ENCODE measurements at regions not wholly inside any gene's neighbourhood (a gene's known extent, or its start where the extent isn't known, plus 50 kb on each side); places are given as distances from the start of the nearest gene placed in this dataset.

- no peak overlapping the region for H3K4me3 ChIP-seq
- H3K9me3 ChIP-seq: no peaks in the 10 kb centered on the region
- H3K27ac ChIP-seq: no peak overlapping the region
- no peaks in the 10 kb centered on the region for H3K4me1 ChIP-seq
- H3K27me3 ChIP-seq: no peaks in the 10 kb centered on the region
- no peak for TF ChIP-seq CTCF (IDR thresholded peaks at IDR 0.05)
- H3K36me3 ChIP-seq: no peaks in the 10 kb centered on the region
- intact Hi-C loops (cut with DNase I; ENCODE audit: low total_unique reads): no loop called here
- no peak for DNase-seq
Measured at GRCh38 chr5:24864244-24864643, 219.5 kb upstream of the CDH10 start.

DNA sequence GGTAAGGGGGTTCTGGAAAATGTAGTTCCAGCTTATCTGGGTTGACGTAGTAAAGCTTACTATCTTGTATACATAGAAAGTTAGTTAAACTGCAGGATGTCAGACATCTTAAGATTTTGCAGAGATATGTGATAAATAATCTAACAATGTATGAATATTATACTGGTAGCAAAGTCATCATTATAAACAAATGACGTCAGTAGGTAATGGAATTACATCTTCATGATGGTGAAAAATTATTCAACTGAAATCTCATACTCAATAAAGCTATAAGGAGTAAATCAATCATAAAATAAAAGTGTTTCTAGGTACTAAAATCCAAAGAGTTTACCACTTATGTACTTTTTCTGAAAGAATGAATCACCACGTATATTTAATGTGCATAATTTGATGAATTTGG, 217.3 kb upstream of the CDH10 start:
- TF ChIP-seq CTCF (IDR thresholded peaks at IDR 0.05): no peak
- no peak overlapping the region for H3K4me3 ChIP-seq
- H3K9me3 ChIP-seq: no peaks in the 10 kb centered on the region
- no peaks in the 10 kb centered on the region for H3K4me1 ChIP-seq
- intact Hi-C loops (cut with DNase I; ENCODE audit: low total_unique reads): no loop called here
- H3K27ac ChIP-seq: no peak overlapping the region
- DNase-seq: no peak
- H3K36me3 ChIP-seq: no peaks in the 10 kb centered on the region
- H3K27me3 ChIP-seq: no peaks in the 10 kb centered on the region

DNA sequence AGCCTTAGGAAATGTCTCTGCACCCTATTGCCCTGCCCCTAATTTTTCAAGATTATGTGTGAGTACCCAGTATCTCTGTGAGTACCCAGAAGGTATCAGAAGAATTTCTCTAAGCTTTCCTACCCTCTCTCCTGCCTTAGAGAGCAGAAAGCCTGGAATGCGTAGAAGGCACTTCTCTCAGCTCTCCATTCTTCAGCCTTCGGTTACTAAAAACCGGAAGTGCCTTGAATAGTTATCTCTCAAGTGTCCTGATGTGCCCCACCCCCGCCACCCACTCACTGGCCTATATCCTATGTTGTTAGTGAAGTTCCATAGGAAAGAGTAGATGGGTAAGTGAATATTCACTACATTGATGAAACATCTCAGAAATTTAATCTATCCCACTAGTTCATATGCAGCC, 210.7 kb upstream of the CDH10 start:
- no peak for DNase-seq
- no peak for TF ChIP-seq CTCF (IDR thresholded peaks at IDR 0.05)
- H3K27ac ChIP-seq: no peak overlapping the region
- no peaks in the 10 kb centered on the region for H3K4me1 ChIP-seq
- no peak overlapping the region for H3K4me3 ChIP-seq
- intact Hi-C loops (cut with DNase I; ENCODE audit: low total_unique reads): no loop called here
- H3K27me3 ChIP-seq: no peaks in the 10 kb centered on the region
- peaks cover 0 to 5% (median 0%) of the 10 kb centered on the region in 3 donors for H3K9me3 ChIP-seq
- no peaks in the 10 kb centered on the region for H3K36me3 ChIP-seq

DNA sequence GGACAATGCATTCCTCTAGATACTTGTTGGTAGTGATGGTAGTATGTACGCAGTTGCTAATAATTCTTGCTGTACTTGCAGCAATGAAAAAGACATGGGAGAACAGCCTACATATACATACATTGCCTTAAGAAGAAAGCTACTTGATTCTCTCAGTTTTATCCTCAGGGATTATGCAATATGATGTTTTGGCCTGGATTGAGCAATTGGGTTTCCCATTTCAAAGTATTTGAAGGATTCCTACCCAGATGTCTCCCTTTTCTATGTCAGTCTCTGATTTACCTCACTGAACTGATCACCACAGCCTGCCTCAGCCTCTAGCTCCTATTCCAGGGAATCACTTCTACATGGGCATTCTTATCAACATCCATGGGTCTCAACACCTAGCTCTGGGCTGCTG, 210.1 kb upstream of the CDH10 start:
- H3K27ac ChIP-seq: no peak overlapping the region
- no peaks in the 10 kb centered on the region for H3K4me1 ChIP-seq
- DNase-seq: no peak
- TF ChIP-seq CTCF (IDR thresholded peaks at IDR 0.05): no peak
- H3K9me3 ChIP-seq: peaks cover 0 to 5% (median 0%) of the 10 kb centered on the region in 3 donors
- H3K4me3 ChIP-seq: no peak overlapping the region
- no peaks in the 10 kb centered on the region for H3K27me3 ChIP-seq
- intact Hi-C loops (cut with DNase I; ENCODE audit: low total_unique reads): no loop called here
- H3K36me3 ChIP-seq: no peaks in the 10 kb centered on the region

DNA sequence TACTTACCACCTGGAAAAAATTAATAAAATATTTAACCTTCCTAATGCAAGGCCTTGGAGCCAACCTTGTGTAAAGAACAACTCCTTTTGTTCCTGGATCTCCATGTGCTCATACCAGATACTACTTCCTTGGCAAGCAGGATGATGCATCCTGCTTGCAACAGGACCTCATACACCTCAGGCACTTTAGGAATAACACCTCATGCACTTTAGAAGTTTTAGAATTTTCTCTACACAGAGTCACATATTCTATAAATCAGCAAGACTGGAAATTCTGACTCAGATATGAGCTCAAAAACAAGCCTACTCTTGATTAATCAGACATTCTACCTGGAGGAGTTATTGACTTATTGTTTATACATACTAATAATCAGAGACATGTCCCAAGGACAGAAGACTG, 209.6 kb upstream of the CDH10 start:
- Histone ChIP-seq H3K27ac (no peak overlapping the region), H3K9me3 (peaks cover 0 to 5% (median 0%) of the 10 kb centered on the region in 3 donors), H3K36me3 (no peaks in the 10 kb centered on the region), H3K27me3 (no peaks in the 10 kb centered on the region), H3K4me1 (no peaks in the 10 kb centered on the region), H3K4me3 (no peak overlapping the region)
- intact Hi-C loops (cut with DNase I; ENCODE audit: low total_unique reads): no loop called here
- TF ChIP-seq CTCF (IDR thresholded peaks at IDR 0.05): no peak
- DNase-seq: no peak

- H3K27me3 ChIP-seq: no peaks in the 10 kb centered on the region
- no peak for TF ChIP-seq CTCF (IDR thresholded peaks at IDR 0.05)
- intact Hi-C loops (cut with DNase I; ENCODE audit: low total_unique reads): no loop called here
- H3K27ac ChIP-seq: no peak overlapping the region
- no peaks in the 10 kb centered on the region for H3K4me1 ChIP-seq
- H3K4me3 ChIP-seq: no peak overlapping the region
- DNase-seq: no peak
- H3K36me3 ChIP-seq: no peaks in the 10 kb centered on the region
- H3K9me3 ChIP-seq: peaks cover 0 to 5% (median 0%) of the 10 kb centered on the region in 3 donors
Measured at GRCh38 chr5:24850926-24851486, 206.2 kb upstream of the CDH10 start.

Data from tibial artery (tissue), 4 donors.